PC-3 (cell line): ENCODE measurements at regions not wholly inside any gene's neighbourhood (a gene's known extent, or its start where the extent isn't known, plus 50 kb on each side); places are given as distances from the start of the nearest gene placed in this dataset.

ENCODE experiments used
- ATAC-seq: fragments of 200-7000 bp; cut with Tn5 transposase; 2 replicates; pipeline ENCODE4 v1.9.1; 2020; ENCODE audit warnings: mild to moderate bottlenecking, moderate library complexity
- BruUV-seq: library from RNA; stranded (reverse); fragments of 400-500 nt; replicated peaks from 2 replicates; lab custom pipeline; 2021; lab: Mats Ljungman, UMichigan
- CTCF ChIA-PET: fragments of 300-600 bp; sonication (Branson Sonifier 250); formaldehyde crosslinking; loops from one replicate; lab custom pipeline; 2022; ENCODE audit warnings: antibody characterized with exemption; lab: Charles Lee
- POLR2A ChIA-PET: fragments of 300-600 bp; sonication (Branson Sonifier 250); formaldehyde crosslinking; loops from one replicate; lab custom pipeline; 2022; ENCODE audit warnings: antibody characterized with exemption; ENCODE audit not compliant: unreplicated experiment; lab: Charles Lee
- DNase-seq: peaks from one replicate; pipeline ENCODE4 v3.0.0-alpha.2; 2015
- H2AFZ ChIP-seq: fragments of 300-600 bp; sonication (generic); 2 replicates; pipeline ENCODE4 v1.6.0; 2016; ENCODE audit warnings: antibody characterized with exemption, low read length
- H3F3A ChIP-seq: fragments of 300-600 bp; sonication (generic); one replicate; pipeline ENCODE4 v1.6.0; 2017; ENCODE audit warnings: antibody characterized with exemption, low read length, control low read depth, mild to moderate bottlenecking; ENCODE audit not compliant: unreplicated experiment
- H3K27ac ChIP-seq: fragments of 300-600 bp; sonication (generic); 2 replicates; pipeline ENCODE4 v1.5.1; 2016; ENCODE audit warnings: mild to moderate bottlenecking, low read length
- H3K27me3 ChIP-seq: fragments of 300-600 bp; sonication (generic); 2 replicates; pipeline ENCODE4 v1.6.1; 2016; ENCODE audit warnings: low read length, mixed read lengths
- H3K36me3 ChIP-seq: fragments of 300-600 bp; sonication (generic); 2 replicates; pipeline ENCODE4 v1.6.1; 2016; ENCODE audit warnings: low read depth, mixed run types, low read length, mixed read lengths
- H3K4me1 ChIP-seq: fragments of 300-600 bp; sonication (generic); 2 replicates; pipeline ENCODE4 v1.5.1; 2016; ENCODE audit warnings: low read length; ENCODE audit not compliant: insufficient read depth
- H3K4me2 ChIP-seq: fragments of 300-600 bp; sonication (generic); 2 replicates; pipeline ENCODE4 v1.6.0; 2016; ENCODE audit warnings: low read length
- H3K4me3 ChIP-seq: fragments of 300-600 bp; sonication (generic); 2 replicates; pipeline ENCODE4 v1.5.1; 2016; ENCODE audit warnings: mild to moderate bottlenecking, low read length, mixed read lengths
- H3K79me2 ChIP-seq: fragments of 300-600 bp; sonication (generic); 2 replicates; pipeline ENCODE4 v1.6.1; 2017; ENCODE audit warnings: low read length, mixed read lengths
- H3K9ac ChIP-seq: fragments of 300-600 bp; sonication (generic); 2 replicates; pipeline ENCODE4 v1.6.0; 2016; ENCODE audit warnings: mild to moderate bottlenecking, low read length
- H3K9me2 ChIP-seq: fragments of 300-600 bp; sonication (generic); replicated peaks from 2 replicates; pipeline ENCODE4 v1.6.1; 2016; ENCODE audit warnings: mixed run types, low read length, mixed read lengths
- H3K9me3 ChIP-seq: fragments of 300-600 bp; sonication (generic); 2 replicates; pipeline ENCODE4 v1.6.1; 2016; ENCODE audit warnings: low read length, mixed read lengths
- H4K20me1 ChIP-seq: fragments of 300-600 bp; sonication (generic); 2 replicates; pipeline ENCODE4 v1.6.1; 2016; ENCODE audit warnings: low read length, mixed read lengths
- EZH2 ChIP-seq: fragments of 300-600 bp; sonication (generic); IDR thresholded peaks from one replicate; pipeline ENCODE4 v1.6.1; 2017; ENCODE audit warnings: antibody characterized with exemption, mild to moderate bottlenecking, low read length; ENCODE audit not compliant: unreplicated experiment
- EZH2phosphoT487 ChIP-seq: fragments of 300-600 bp; sonication (generic); IDR thresholded peaks from 2 replicates; pipeline ENCODE4 v1.6.1; 2018; ENCODE audit warnings: mild to moderate bottlenecking, antibody characterized with exemption, low read length, borderline replicate concordance
- intact Hi-C: fragments of 100-400 bp; cut with micrococcal nuclease; formaldehyde crosslinking; loops from 2 replicates; pipeline ENCODE4 v1.9.0; 2023
- TF ChIP-seq, protein P1 (sequence below): fragments of 300-600 bp; sonication (generic); conservative IDR thresholded peaks from 2 replicates; pipeline ENCODE4 v1.5.1; 2017; ENCODE audit warnings: antibody characterized with exemption, low read depth, mild to moderate bottlenecking, low read length

DNA sequence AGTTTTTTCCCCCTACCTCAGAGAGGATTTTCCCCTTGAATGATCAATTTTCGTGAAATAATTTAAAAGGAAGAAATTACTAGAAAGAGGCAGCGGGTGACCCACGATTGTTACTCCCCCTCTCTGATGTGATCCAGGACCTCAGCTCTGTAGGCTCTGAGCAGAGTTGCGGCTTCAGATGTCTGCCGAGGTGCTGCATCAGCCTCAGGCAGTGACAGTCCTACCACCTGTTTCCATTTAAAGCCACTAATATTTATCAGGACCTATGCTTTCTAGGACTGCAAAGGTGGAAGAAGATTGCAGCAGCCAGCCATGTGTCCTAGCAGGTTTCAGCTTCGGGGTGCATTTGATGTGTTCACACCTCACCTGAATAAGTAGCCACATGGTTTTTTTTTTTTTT lies 294.8 kb upstream of the C2CD4B start:
- no peak overlapping the region for H3K4me2 ChIP-seq
- no peaks in the 10 kb centered on the region for H3K9me3 ChIP-seq
- DNase-seq (no peak), ATAC-seq (no peak)
- H3K79me2 ChIP-seq: no peaks in the 10 kb centered on the region
- ChIA-PET POLR2A (no interaction called here), CTCF (no interaction called here)
- BruUV-seq: no TSS peak
- no peaks in the 10 kb centered on the region for H3K36me3 ChIP-seq
- TF ChIP-seq, protein P1, sequence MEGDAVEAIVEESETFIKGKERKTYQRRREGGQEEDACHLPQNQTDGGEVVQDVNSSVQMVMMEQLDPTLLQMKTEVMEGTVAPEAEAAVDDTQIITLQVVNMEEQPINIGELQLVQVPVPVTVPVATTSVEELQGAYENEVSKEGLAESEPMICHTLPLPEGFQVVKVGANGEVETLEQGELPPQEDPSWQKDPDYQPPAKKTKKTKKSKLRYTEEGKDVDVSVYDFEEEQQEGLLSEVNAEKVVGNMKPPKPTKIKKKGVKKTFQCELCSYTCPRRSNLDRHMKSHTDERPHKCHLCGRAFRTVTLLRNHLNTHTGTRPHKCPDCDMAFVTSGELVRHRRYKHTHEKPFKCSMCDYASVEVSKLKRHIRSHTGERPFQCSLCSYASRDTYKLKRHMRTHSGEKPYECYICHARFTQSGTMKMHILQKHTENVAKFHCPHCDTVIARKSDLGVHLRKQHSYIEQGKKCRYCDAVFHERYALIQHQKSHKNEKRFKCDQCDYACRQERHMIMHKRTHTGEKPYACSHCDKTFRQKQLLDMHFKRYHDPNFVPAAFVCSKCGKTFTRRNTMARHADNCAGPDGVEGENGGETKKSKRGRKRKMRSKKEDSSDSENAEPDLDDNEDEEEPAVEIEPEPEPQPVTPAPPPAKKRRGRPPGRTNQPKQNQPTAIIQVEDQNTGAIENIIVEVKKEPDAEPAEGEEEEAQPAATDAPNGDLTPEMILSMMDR: no peak
- no peak for TF ChIP-seq EZH2
- TF ChIP-seq EZH2phosphoT487: no peak
- intact Hi-C loops: loop anchor here (5.0 to 10.0 kb wide), 3 partner anchors 68 to 185 kb away; partner anchors contain the start of gene TLN2
- no peaks in the 10 kb centered on the region for H3F3A ChIP-seq
- H3K27ac ChIP-seq: no peak overlapping the region
- H3K9me2 ChIP-seq: no peaks in the 10 kb centered on the region
- H2AFZ ChIP-seq: no peak overlapping the region
- peaks cover 13% of the 10 kb centered on the region for H3K4me1 ChIP-seq
- H3K9ac ChIP-seq: no peak overlapping the region
- no peaks in the 10 kb centered on the region for H3K27me3 ChIP-seq
- H4K20me1 ChIP-seq: peaks cover 4% of the 10 kb centered on the region; the same call in 1 of the 2 replicates
- no peak overlapping the region for H3K4me3 ChIP-seq

DNA sequence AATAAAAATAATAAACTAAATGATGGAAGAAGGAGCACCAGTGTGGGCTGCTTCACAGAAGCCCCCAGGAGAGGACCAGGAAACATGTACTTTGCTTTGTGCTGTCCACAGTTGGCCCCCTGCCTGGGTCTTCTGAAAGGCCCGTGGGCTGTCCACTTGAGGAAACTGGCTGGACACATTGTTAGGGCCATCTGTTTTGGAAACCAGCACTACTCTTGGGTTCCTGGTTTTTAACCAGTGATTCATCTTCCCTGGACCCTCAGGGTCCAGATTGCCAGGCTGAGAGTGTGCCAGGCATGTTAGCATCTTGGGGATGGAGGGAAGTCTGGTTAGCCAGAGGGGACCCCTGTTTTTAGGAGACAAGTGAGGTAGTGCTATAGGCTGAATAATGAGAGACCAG lies 297.2 kb upstream of the C2CD4B start:
- Histone ChIP-seq H3K27ac (no peak overlapping the region), H3K9ac (no peak overlapping the region), H3K36me3 (no peaks in the 10 kb centered on the region), H3F3A (no peaks in the 10 kb centered on the region), H4K20me1 (no peaks in the 10 kb centered on the region), H3K79me2 (no peaks in the 10 kb centered on the region), H3K9me3 (no peaks in the 10 kb centered on the region), H3K4me2 (no peak overlapping the region), H3K4me1 (no peaks in the 10 kb centered on the region), H3K4me3 (no peak overlapping the region), H2AFZ (no peak overlapping the region), H3K27me3 (no peaks in the 10 kb centered on the region), H3K9me2 (no peaks in the 10 kb centered on the region)
- POLR2A ChIA-PET: no interaction called here
- CTCF ChIA-PET: no interaction called here
- no peak for DNase-seq
- TF ChIP-seq EZH2phosphoT487: no peak
- TF ChIP-seq, protein P1: no peak
- TF ChIP-seq EZH2: no peak
- no TSS peak for BruUV-seq
- no peak for ATAC-seq
- intact Hi-C loops: no loop called here

DNA sequence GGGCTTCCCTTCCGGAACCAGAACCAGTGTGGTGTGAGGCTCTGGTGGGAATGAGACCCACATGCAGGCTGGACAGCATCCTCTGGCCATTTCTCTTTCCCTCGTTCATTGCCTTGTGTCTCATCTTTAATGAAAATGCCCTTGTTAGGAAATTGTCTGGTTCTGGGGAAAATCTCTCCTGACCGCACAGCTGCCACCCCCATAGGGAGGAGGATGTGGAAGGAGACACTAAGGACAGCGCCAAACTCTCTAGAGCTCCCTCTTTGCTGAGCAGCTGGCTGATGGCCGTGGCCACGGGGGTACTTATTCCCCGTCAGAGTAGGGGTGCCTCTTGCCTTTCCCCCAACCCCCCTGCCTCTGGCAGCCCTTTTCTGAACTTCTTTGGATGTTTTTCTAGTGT lies 297.6 kb upstream of the C2CD4B start:
- no peaks in the 10 kb centered on the region for H3K9me3 ChIP-seq
- no peak overlapping the region for H3K4me2 ChIP-seq
- TF ChIP-seq, protein P1: no peak
- TF ChIP-seq EZH2 (no peak), EZH2phosphoT487 (no peak)
- no peaks in the 10 kb centered on the region for H4K20me1 ChIP-seq
- no peaks in the 10 kb centered on the region for H3F3A ChIP-seq
- ATAC-seq: no peak
- DNase-seq: no peak
- no peaks in the 10 kb centered on the region for H3K27me3 ChIP-seq
- ChIA-PET POLR2A (no interaction called here), CTCF (no interaction called here)
- intact Hi-C loops: no loop called here
- BruUV-seq: no TSS peak
- no peaks in the 10 kb centered on the region for H3K36me3 ChIP-seq
- H3K9me2 ChIP-seq: no peaks in the 10 kb centered on the region
- no peaks in the 10 kb centered on the region for H3K4me1 ChIP-seq
- H3K79me2 ChIP-seq: no peaks in the 10 kb centered on the region
- no peak overlapping the region for H3K9ac ChIP-seq
- H2AFZ ChIP-seq: no peak overlapping the region
- no peak overlapping the region for H3K27ac ChIP-seq
- no peak overlapping the region for H3K4me3 ChIP-seq
